PC-9 (cell line): ENCODE measurements at regions not wholly inside any gene's neighbourhood (a gene's known extent, or its start where the extent isn't known, plus 50 kb on each side); places are given as distances from the start of the nearest gene placed in this dataset.

Experiments
- BruUV-seq: library from RNA; stranded (reverse); fragments of 400-500 nt; replicated peaks from 2 replicates; lab custom pipeline; 2021; lab: Mats Ljungman, UMichigan
- CTCF ChIA-PET: fragments of 300-600 bp; sonication (Branson Sonifier 250); formaldehyde crosslinking; loops from one replicate; lab custom pipeline; 2022; ENCODE audit warnings: antibody characterized with exemption; lab: Charles Lee
- POLR2A ChIA-PET: fragments of 300-600 bp; sonication (Branson Sonifier 250); formaldehyde crosslinking; loops from one replicate; lab custom pipeline; 2022; ENCODE audit warnings: antibody characterized with exemption; ENCODE audit not compliant: unreplicated experiment; lab: Charles Lee
- DNase-seq, 2 experiments: peaks; one replicate each; pipeline versions ENCODE4 v3.0.0 to v3.0.0-alpha.2; 2015 to 2022; ENCODE audit warnings: mixed read lengths in 1 of 2
- H2AFZ ChIP-seq: fragments of 200-600 bp; sonication (generic); 2 replicates; pipeline ENCODE4 v1.8.1; 2017; ENCODE audit warnings: antibody characterized with exemption
- H3F3A ChIP-seq: fragments of 200-600 bp; sonication (generic); 2 replicates; pipeline ENCODE4 v1.8.1; 2017; ENCODE audit warnings: antibody characterized with exemption, mild to moderate bottlenecking, low read depth; ENCODE audit not compliant: insufficient read depth
- H3K27ac ChIP-seq: fragments of 200-600 bp; sonication (generic); 2 replicates; pipeline ENCODE4 v1.6.1; 2016; ENCODE audit warnings: mixed run types
- H3K27me3 ChIP-seq: fragments of 200-600 bp; sonication (generic); 2 replicates; pipeline ENCODE4 v1.6.1; 2016; ENCODE audit warnings: low read depth, mixed run types; ENCODE audit not compliant: insufficient read depth
- H3K36me3 ChIP-seq: fragments of 200-600 bp; sonication (generic); 2 replicates; pipeline ENCODE4 v1.6.1; 2016; ENCODE audit warnings: low read depth, mixed run types
- H3K4me1 ChIP-seq: fragments of 200-600 bp; sonication (generic); replicated peaks from 2 replicates; pipeline ENCODE4 v1.6.1; 2016; ENCODE audit warnings: mixed run types; ENCODE audit not compliant: insufficient read depth
- H3K4me2 ChIP-seq: fragments of 200-600 bp; sonication (generic); 2 replicates; pipeline ENCODE4 v1.6.1; 2017; ENCODE audit warnings: mixed run types
- H3K4me3 ChIP-seq: fragments of 200-600 bp; sonication (generic); 2 replicates; pipeline ENCODE4 v1.6.1; 2016; ENCODE audit warnings: mixed run types
- H3K79me2 ChIP-seq: fragments of 200-600 bp; sonication (generic); 2 replicates; pipeline ENCODE4 v1.6.1; 2017; ENCODE audit warnings: low read depth, mixed run types
- H3K9me2 ChIP-seq: fragments of 200-600 bp; sonication (generic); 2 replicates; pipeline ENCODE4 v1.8.1; 2017; ENCODE audit warnings: mild to moderate bottlenecking; ENCODE audit not compliant: insufficient read depth
- H3K9me3 ChIP-seq: fragments of 200-600 bp; sonication (generic); 2 replicates; pipeline ENCODE4 v1.8.1; 2016; ENCODE audit warnings: low read depth; ENCODE audit not compliant: insufficient read depth
- H4K20me1 ChIP-seq: fragments of 200-600 bp; sonication (generic); 2 replicates; pipeline ENCODE4 v1.8.1; 2017; ENCODE audit not compliant: insufficient read depth
- CTCF ChIP-seq: fragments of 200-600 bp; sonication (generic); conservative IDR thresholded peaks from 2 replicates; pipeline ENCODE4 v1.6.1; 2017; ENCODE audit warnings: mixed run types, antibody characterized with exemption, mild to moderate bottlenecking, moderate library complexity
- EZH2 ChIP-seq: fragments of 200-600 bp; sonication (generic); IDR thresholded peaks from 2 replicates; pipeline ENCODE4 v1.8.0; 2017; ENCODE audit warnings: antibody characterized with exemption, low read depth
- intact Hi-C: fragments of 100-400 bp; cut with micrococcal nuclease; formaldehyde crosslinking; loops from one replicate; pipeline ENCODE4 v1.10.0; 2022; ENCODE audit not compliant: unreplicated experiment

GRCh38 chrX:13258725-13259124, 61.1 kb downstream of the ATXN3L start:
- BruUV-seq, result no TSS peak
- no peak overlapping the region for H2AFZ ChIP-seq
- intact Hi-C loops, result no loop called here
- CTCF ChIA-PET, result no interaction called here
- no peaks in the 10 kb centered on the region; the same call in 1 of the 2 replicates for H3K9me2 ChIP-seq
- POLR2A ChIA-PET, result no interaction called here
- no peaks in the 10 kb centered on the region for H3F3A ChIP-seq
- no peaks in the 10 kb centered on the region for H3K4me1 ChIP-seq
- no peaks in the 10 kb centered on the region for H3K9me3 ChIP-seq
- no peak overlapping the region for H3K4me2 ChIP-seq
- H3K27ac ChIP-seq, result no peak overlapping the region
- no peaks in the 10 kb centered on the region for H3K36me3 ChIP-seq
- TF ChIP-seq EZH2, result no peak
- no peak for TF ChIP-seq CTCF
- no peaks in the 10 kb centered on the region for H3K27me3 ChIP-seq
- H4K20me1 ChIP-seq, result no peaks in the 10 kb centered on the region
- no peak overlapping the region for H3K4me3 ChIP-seq
- H3K79me2 ChIP-seq, result no peaks in the 10 kb centered on the region
- DNase-seq, result no peak

- POLR2A ChIA-PET, result no interaction called here
- Histone ChIP-seq H3K27ac (no peak overlapping the region), H3K27me3 (no peaks in the 10 kb centered on the region), H3F3A (no peaks in the 10 kb centered on the region), H2AFZ (no peak overlapping the region), H3K9me3 (no peaks in the 10 kb centered on the region), H4K20me1 (no peaks in the 10 kb centered on the region), H3K9me2 (no peaks in the 10 kb centered on the region; the same call in 1 of the 2 replicates), H3K79me2 (no peaks in the 10 kb centered on the region), H3K4me2 (no peak overlapping the region), H3K36me3 (no peaks in the 10 kb centered on the region), H3K4me3 (no peak overlapping the region), H3K4me1 (no peaks in the 10 kb centered on the region)
- intact Hi-C loops, result no loop called here
- no peak for TF ChIP-seq CTCF
- TF ChIP-seq EZH2, result no peak
- no TSS peak for BruUV-seq
- DNase-seq, result no peak
- CTCF ChIA-PET, result no interaction called here
Observed at GRCh38 chrX:13258052-13258444, 61.8 kb downstream of the ATXN3L start.

- no TSS peak for BruUV-seq
- TF ChIP-seq CTCF (no peak), EZH2 (no peak)
- no peak for DNase-seq
- Histone ChIP-seq H3K4me2 (no peak overlapping the region), H3K27me3 (no peaks in the 10 kb centered on the region), H3K4me1 (no peaks in the 10 kb centered on the region), H2AFZ (no peak overlapping the region), H3K79me2 (no peaks in the 10 kb centered on the region), H3K4me3 (no peak overlapping the region), H3F3A (no peaks in the 10 kb centered on the region), H3K36me3 (no peaks in the 10 kb centered on the region), H4K20me1 (no peaks in the 10 kb centered on the region), H3K27ac (no peak overlapping the region), H3K9me2 (no peaks in the 10 kb centered on the region; the same call in 1 of the 2 replicates), H3K9me3 (no peaks in the 10 kb centered on the region)
- intact Hi-C loops, result no loop called here
- ChIA-PET CTCF (no interaction called here), POLR2A (no interaction called here)
Observed at GRCh38 chrX:13257223-13258051, 62.4 kb downstream of the ATXN3L start.
